OCI-LY3 (cell line): ENCODE measurements at regions not wholly inside any gene's neighbourhood (a gene's known extent, or its start where the extent isn't known, plus 50 kb on each side); places are given as distances from the start of the nearest gene placed in this dataset.

Experiments
- CTCF ChIP-seq: fragments of 200-600, 300-600 bp; sonication (generic); IDR thresholded peaks from 2 replicates; pipeline ENCODE4 v1.5.1; 2014; ENCODE audit warnings: antibody characterized with exemption, low read length, low read depth
- EZH2phosphoT487 ChIP-seq: fragments of 200-600 bp; shearing (Covaris generic); IDR thresholded peaks from 2 replicates; pipeline ENCODE4 v1.6.1; 2018; ENCODE audit warnings: antibody characterized with exemption, mixed run types, low read depth

- TF ChIP-seq CTCF = no peak
- TF ChIP-seq EZH2phosphoT487 = no peak
Observed at GRCh38 chr14:55845963-55846825, 266.2 kb downstream of the KTN1 start.
